Subcutaneous abdominal adipose tissue (tissue), 5 donors: ENCODE measurements at regions not wholly inside any gene's neighbourhood (a gene's known extent, or its start where the extent isn't known, plus 50 kb on each side); places are given as distances from the start of the nearest gene placed in this dataset.
A peak's percentile ranks its signal among the peaks of the same experiment; 100 is the strongest.

Experiments used
- H3K27ac ChIP-seq: one replicate; pipeline ENCODE4 v1.7.0; 2013; ENCODE audit warnings: low read depth, mild to moderate bottlenecking, inconsistent platforms, low read length, moderate library complexity
- H3K27me3 ChIP-seq, 5 donors: one replicate each; pipeline ENCODE4 v1.7.0; 2013; ENCODE audit warnings: low read length in 5 of 5, inconsistent platforms in 1 of 5; ENCODE audit not compliant: control insufficient read depth in 5 of 5, insufficient read depth in 4 of 5
- H3K36me3 ChIP-seq, 5 donors: one replicate each; pipeline ENCODE4 v1.7.0; 2013; ENCODE audit warnings: low read length in 5 of 5; ENCODE audit not compliant: control insufficient read depth in 5 of 5, insufficient read depth in 5 of 5
- H3K4me1 ChIP-seq, 5 donors: one replicate each; pipeline ENCODE4 v1.7.0; 2013; ENCODE audit warnings: low read length in 5 of 5, mild to moderate bottlenecking in 3 of 5, moderate library complexity in 1 of 5; ENCODE audit not compliant: control insufficient read depth in 5 of 5, insufficient read depth in 5 of 5
- H3K4me3 ChIP-seq, 5 donors: one replicate each; pipeline ENCODE4 v1.7.0; 2013; ENCODE audit warnings: low read length in 5 of 5, low read depth in 1 of 5
- H3K9ac ChIP-seq, 5 donors: one replicate each; pipeline ENCODE4 v1.7.0; 2013; ENCODE audit warnings: low read length in 5 of 5, mild to moderate bottlenecking in 4 of 5, moderate library complexity in 3 of 5
- H3K9me3 ChIP-seq, 5 donors: one replicate each; pipeline ENCODE4 v1.7.0; 2013; ENCODE audit warnings: low read length in 5 of 5; ENCODE audit not compliant: control insufficient read depth in 5 of 5
- donor health status: healthy.
- donor health status: healthy.
- donor health status: healthy.
- donor health status: healthy.
- donor health status: healthy.

DNA sequence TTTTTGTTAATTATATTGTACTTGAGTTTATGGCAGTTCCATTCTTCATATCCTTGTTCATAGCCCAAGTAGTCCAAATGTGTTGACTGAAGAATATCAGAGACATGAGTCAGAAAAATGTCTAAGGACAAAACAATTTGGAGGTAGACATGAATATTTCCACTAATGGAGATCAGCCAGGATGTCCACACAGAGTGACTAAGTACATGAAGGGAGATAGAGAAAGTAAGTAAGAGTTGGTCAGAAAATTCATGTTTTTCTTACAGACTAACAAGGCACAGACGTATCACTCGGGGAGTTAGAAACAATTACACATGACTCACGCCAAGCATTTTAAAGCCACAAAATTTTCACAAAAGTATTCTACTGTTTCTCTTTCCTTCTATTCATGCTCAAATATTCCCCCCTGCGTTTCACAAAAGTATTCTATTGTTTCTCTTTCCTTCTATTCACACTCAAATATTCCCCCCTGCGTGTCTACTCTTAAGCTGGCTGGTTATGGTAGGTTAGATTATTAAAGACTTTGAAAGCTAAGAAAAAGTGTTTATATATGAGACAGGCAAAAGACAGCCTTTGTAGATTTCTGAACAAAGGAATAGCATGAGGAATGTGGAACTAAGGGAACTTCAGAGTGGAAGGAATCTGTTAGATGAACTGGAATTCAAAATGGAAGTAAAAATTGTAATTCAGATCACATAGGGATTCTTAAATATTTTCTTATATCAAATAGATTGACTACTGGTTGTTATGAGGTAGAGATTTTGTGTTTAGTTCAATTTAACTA lies 648.7 kb upstream of the CCDC54 start:
- H3K4me3 ChIP-seq, result no peak overlapping the region
- H3K4me1 ChIP-seq, result peaks cover 0 to 10% (median 0%) of the 10 kb centered on the region in 5 donors
- no peak overlapping the region for H3K9ac ChIP-seq
- no peaks in the 10 kb centered on the region for H3K36me3 ChIP-seq
- H3K9me3 ChIP-seq, result no peaks in the 10 kb centered on the region
- no peaks in the 10 kb centered on the region for H3K27me3 ChIP-seq
- H3K27ac ChIP-seq, result no peak overlapping the region

GRCh38 chr3:106729481-106729880 lies 647.8 kb upstream of the CCDC54 start:
- H3K4me1 ChIP-seq, result peaks cover 0 to 10% (median 0%) of the 10 kb centered on the region in 5 donors
- H3K4me3 ChIP-seq, result no peak overlapping the region
- no peaks in the 10 kb centered on the region for H3K9me3 ChIP-seq
- no peak overlapping the region for H3K27ac ChIP-seq
- H3K9ac ChIP-seq, result no peak overlapping the region
- H3K27me3 ChIP-seq, result no peaks in the 10 kb centered on the region
- H3K36me3 ChIP-seq, result no peaks in the 10 kb centered on the region

- Histone ChIP-seq H3K4me3 (no peak overlapping the region), H3K36me3 (no peaks in the 10 kb centered on the region)
Observed at GRCh38 chr3:106731230-106731629, 646.0 kb upstream of the CCDC54 start.

DNA sequence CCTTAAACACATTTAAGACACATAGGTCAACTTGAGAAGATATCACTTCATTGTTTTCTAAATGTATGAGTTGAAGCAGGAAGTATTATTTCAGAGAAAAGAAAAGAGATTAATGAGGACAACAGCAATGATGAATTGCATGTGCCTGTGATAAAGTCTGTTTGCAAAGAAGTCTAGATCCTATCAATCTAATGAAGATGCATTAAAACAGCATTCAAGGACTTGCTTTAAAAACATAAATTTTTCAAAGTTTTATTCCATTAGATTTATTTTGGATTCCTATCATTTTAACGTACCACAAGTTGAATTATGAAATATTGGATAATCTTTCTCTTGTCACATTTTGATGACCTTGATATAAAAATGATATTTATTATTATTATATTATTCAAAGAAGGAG lies 642.5 kb upstream of the CCDC54 start:
- peaks cover 0 to 4% (median under 1%) of the 10 kb centered on the region in 5 donors for H3K4me1 ChIP-seq
- H3K27ac ChIP-seq, result no peak overlapping the region
- no peaks in the 10 kb centered on the region for H3K36me3 ChIP-seq
- no peak overlapping the region for H3K4me3 ChIP-seq
- H3K9ac ChIP-seq, result no peak overlapping the region
- no peaks in the 10 kb centered on the region for H3K27me3 ChIP-seq
- no peaks in the 10 kb centered on the region for H3K9me3 ChIP-seq

More at GRCh38 chr3:106731230-106731629, 646.0 kb upstream of the CCDC54 start:
- Histone ChIP-seq H3K9ac (no peak overlapping the region), H3K4me1 (peaks cover 0 to 10% (median 0%) of the 10 kb centered on the region in 5 donors), H3K9me3 (no peaks in the 10 kb centered on the region), H3K27ac (no peak overlapping the region), H3K27me3 (no peaks in the 10 kb centered on the region)

DNA sequence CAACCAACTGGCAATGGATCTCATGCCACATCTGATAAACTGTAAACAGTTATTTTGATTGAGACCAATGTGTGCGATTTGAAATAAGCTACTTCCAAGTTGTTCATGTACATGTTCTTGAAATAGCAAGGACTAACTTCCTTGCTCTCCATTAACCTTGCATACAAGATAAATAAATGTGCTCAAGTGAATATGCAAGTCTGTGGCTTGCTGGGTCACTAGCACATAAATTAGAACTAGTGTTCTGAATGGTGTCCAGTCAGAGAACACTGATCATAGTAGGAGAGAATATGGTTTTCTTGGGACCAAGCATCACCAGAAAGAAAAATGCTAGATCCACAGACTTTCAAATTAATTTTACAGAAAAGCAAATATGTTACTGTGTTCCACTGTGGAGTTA lies 640.0 kb upstream of the CCDC54 start:
- H3K9me3 ChIP-seq, result no peaks in the 10 kb centered on the region
- H3K27ac ChIP-seq, result no peak overlapping the region
- no peaks in the 10 kb centered on the region for H3K36me3 ChIP-seq
- peaks cover 0 to 14% (median 7%) of the 10 kb centered on the region in 5 donors for H3K4me1 ChIP-seq
- no peak overlapping the region for H3K4me3 ChIP-seq
- H3K27me3 ChIP-seq, result no peaks in the 10 kb centered on the region
- H3K9ac ChIP-seq, result no peak overlapping the region

GRCh38 chr3:106740116-106740515 lies 637.1 kb upstream of the CCDC54 start:
- H3K27ac ChIP-seq, result no peak overlapping the region
- H3K4me3 ChIP-seq, result no peak overlapping the region
- no peaks in the 10 kb centered on the region for H3K9me3 ChIP-seq
- no peaks in the 10 kb centered on the region for H3K27me3 ChIP-seq
- H3K4me1 ChIP-seq, result peaks cover 0 to 15% (median 7%) of the 10 kb centered on the region in 5 donors
- H3K9ac ChIP-seq, result no peak overlapping the region
- no peaks in the 10 kb centered on the region for H3K36me3 ChIP-seq

DNA sequence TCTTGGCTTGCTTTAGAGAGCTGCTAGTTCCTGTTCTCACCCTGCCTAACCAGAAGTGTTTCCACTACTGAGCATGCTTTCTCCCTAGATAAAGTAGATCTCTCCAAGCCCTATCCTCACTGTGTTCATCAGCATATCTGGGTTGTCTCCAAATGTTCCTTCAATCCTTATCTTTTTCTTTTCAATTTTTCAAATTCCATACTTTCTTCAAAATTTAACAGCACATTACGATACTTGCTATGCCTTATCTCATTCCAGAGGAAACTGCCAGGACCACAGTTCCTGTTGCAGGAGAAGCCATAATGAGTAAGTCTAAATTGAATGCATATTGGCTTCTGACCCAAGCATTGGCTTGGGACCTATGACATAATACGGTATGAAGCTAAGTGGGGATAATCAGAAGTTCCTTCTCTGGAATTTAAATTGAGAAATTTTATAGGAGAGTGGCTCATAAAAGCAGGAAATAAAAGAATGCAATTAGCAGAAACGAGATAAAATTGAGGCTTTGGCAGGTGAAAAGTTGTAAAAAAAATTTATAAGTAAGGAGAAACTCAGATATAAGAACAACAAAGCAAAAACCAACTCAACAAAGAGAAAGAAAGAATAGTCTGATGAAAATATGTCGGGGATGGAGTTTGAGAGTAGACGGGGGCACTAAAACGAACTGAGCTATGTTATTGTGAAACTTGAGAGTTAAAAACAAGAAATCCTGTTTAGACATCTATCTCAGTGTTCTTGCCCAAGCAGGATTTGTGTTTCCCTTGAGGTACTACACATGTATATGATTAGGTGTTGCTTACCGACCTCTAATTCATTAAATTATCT lies 631.7 kb upstream of the CCDC54 start:
- no peaks in the 10 kb centered on the region for H3K27me3 ChIP-seq
- H3K36me3 ChIP-seq, result no peaks in the 10 kb centered on the region
- H3K9ac ChIP-seq, result no peak overlapping the region
- H3K27ac ChIP-seq, result no peak overlapping the region
- peaks cover 0 to 13% (median 3%) of the 10 kb centered on the region in 5 donors for H3K4me1 ChIP-seq
- H3K9me3 ChIP-seq, result no peaks in the 10 kb centered on the region
- H3K4me3 ChIP-seq, result peak overlapping the region in 1 of 5 donors; percentile 6

DNA sequence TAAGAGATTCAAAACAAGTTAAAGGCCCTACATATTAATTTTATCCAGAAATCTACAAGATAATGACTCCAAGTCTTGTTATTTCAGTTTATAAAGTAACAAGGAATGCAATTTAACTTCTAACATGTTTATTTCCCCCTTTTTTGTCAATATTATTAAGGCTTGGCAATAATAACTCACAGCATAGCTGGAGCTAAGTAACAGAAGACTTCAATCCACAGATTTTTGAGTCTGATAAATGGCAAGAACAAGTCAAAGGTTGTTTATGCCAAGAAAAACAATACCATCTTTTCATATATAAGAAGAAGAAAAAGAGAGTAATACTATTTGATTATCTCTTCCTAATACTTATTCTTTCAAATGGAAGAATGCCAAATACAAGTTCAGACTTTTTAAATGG lies 631.0 kb upstream of the CCDC54 start:
- no peak overlapping the region for H3K9ac ChIP-seq
- H3K9me3 ChIP-seq, result no peaks in the 10 kb centered on the region
- H3K27me3 ChIP-seq, result no peaks in the 10 kb centered on the region
- no peak overlapping the region for H3K4me3 ChIP-seq
- H3K4me1 ChIP-seq, result peaks cover 0 to 9% (median 3%) of the 10 kb centered on the region in 5 donors
- no peak overlapping the region for H3K27ac ChIP-seq
- no peaks in the 10 kb centered on the region for H3K36me3 ChIP-seq

GRCh38 chr3:106748472-106749262 lies 628.6 kb upstream of the CCDC54 start:
- no peaks in the 10 kb centered on the region for H3K36me3 ChIP-seq
- H3K27ac ChIP-seq, result no peak overlapping the region
- no peaks in the 10 kb centered on the region for H3K9me3 ChIP-seq
- peaks cover 0 to 9% (median 3%) of the 10 kb centered on the region in 5 donors for H3K4me1 ChIP-seq
- no peaks in the 10 kb centered on the region for H3K27me3 ChIP-seq
- no peak overlapping the region for H3K9ac ChIP-seq
- no peak overlapping the region for H3K4me3 ChIP-seq
